ENCODE measurements at regions not wholly inside any gene's neighbourhood (a gene's known extent, or its start where the extent isn't known, plus 50 kb on each side); places are given as distances from the start of the nearest gene placed in this dataset.
A peak's percentile ranks its signal among the peaks of the same experiment; 100 is the strongest.

DNA sequence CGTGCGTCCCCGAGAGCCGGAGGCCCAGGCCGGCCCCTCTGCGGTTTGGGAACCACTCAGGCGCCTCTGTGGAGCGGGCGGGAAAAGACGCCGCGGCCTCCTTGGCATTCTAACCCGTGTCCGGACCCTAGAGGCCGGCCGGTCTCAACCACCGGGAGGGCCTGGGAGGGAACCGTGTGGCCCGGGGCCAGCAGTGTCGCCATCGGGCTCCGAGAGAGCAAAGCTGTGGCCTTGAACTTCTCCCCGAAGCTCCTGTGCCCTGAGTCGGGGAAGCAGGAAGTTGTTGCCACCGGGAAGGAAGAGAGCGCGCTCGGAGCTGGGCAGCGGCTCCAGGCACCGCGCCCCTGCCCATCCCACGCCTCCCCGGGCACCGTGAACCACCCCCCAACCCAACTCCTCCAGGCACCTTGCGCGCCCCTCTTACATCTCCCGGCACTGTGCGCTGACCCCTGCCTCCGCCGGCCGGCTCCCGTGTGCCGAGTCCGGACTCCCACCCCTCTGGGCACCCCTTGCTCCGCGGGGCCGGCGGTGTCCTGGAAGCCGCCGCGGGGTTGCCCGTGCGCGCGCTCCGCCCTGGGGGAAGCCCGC lies 80.0 kb upstream of the PPARA start:
- H3K27ac ChIP-seq: peak overlapping the region; percentile 99
- no peak for TF ChIP-seq CTCF (IDR thresholded peaks at IDR 0.05)
- no peaks in the 10 kb centered on the region for H3K36me3 ChIP-seq
- intact Hi-C loops (cut with DNase I): no loop called here
- peak; percentile 72 for DNase-seq
- H3K27me3 ChIP-seq: no peaks in the 10 kb centered on the region
- H3K4me1 ChIP-seq: peaks cover 27% of the 10 kb centered on the region
- no peaks in the 10 kb centered on the region for H3K9me3 ChIP-seq
- peak overlapping the region; percentile 85 to 97 for H3K9ac ChIP-seq (ENCODE audit: low read depth in 2 of 2, low read length in 2 of 2)
- peak overlapping the region; percentile 83 for H3K4me3 ChIP-seq

DNA sequence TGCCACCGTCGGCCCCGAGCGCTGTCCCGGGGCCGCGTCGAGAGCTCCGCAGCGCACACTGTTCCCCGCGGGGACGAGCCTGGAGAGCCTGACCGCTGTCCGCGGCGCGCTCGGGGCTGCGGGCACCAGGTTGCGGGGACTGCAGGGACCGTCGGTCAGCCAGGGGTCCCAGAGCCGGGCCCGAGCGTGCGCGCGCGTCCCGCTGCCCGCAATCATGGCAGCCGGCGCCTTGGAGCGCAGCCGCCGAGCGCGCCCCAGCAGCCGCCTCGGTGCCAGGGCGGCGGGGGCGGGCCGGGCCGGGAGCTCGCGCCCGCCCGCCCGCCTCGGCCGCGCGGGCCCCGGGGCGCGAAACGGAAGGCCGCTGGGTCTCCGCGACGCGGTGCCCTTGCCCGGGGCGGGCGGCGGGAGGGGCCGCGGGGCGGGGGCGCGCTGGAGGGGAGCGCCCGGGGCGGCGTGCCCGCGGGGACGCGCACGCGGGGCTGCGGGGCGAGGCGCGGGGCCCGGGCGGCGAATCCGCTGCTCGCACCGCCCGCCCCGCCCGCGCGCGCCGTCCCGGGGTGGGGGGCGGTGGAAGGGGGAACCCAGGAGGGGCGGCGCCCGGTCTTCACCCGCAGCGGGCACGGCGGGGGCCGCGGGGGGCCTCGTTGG lies 79.4 kb upstream of the PPARA start:
- DNase-seq: peak; percentile 68

GRCh38 chr22:46071451-46072109 lies 78.7 kb upstream of the PPARA start:
- H3K36me3 ChIP-seq: no peaks in the 10 kb centered on the region
- H3K27me3 ChIP-seq: no peaks in the 10 kb centered on the region
- intact Hi-C loops (cut with DNase I): no loop called here
- H3K4me3 ChIP-seq: peak overlapping the region; percentile 80
- peak overlapping the region; percentile 99 for H3K27ac ChIP-seq
- no peaks in the 10 kb centered on the region for H3K9me3 ChIP-seq
- H3K4me1 ChIP-seq: peaks cover 36% of the 10 kb centered on the region
- peak; percentile 94 for DNase-seq
- TF ChIP-seq CTCF (IDR thresholded peaks at IDR 0.05): no peak
- H3K9ac ChIP-seq (ENCODE audit: low read depth in 2 of 2, low read length in 2 of 2): peak overlapping the region; percentile 97 to 99

More for the DNA sequence above, 79.4 kb upstream of the PPARA start:
- H3K27me3 ChIP-seq: no peaks in the 10 kb centered on the region
- peak overlapping the region; percentile 99 for H3K27ac ChIP-seq
- intact Hi-C loops (cut with DNase I): no loop called here
- peak overlapping the region; percentile 83 for H3K4me3 ChIP-seq
- H3K36me3 ChIP-seq: no peaks in the 10 kb centered on the region
- H3K4me1 ChIP-seq: peaks cover 33% of the 10 kb centered on the region
- H3K9ac ChIP-seq (ENCODE audit: low read depth in 2 of 2, low read length in 2 of 2): peak overlapping the region; percentile 85 to 97
- no peak for TF ChIP-seq CTCF (IDR thresholded peaks at IDR 0.05)
- H3K9me3 ChIP-seq: no peaks in the 10 kb centered on the region

DNA sequence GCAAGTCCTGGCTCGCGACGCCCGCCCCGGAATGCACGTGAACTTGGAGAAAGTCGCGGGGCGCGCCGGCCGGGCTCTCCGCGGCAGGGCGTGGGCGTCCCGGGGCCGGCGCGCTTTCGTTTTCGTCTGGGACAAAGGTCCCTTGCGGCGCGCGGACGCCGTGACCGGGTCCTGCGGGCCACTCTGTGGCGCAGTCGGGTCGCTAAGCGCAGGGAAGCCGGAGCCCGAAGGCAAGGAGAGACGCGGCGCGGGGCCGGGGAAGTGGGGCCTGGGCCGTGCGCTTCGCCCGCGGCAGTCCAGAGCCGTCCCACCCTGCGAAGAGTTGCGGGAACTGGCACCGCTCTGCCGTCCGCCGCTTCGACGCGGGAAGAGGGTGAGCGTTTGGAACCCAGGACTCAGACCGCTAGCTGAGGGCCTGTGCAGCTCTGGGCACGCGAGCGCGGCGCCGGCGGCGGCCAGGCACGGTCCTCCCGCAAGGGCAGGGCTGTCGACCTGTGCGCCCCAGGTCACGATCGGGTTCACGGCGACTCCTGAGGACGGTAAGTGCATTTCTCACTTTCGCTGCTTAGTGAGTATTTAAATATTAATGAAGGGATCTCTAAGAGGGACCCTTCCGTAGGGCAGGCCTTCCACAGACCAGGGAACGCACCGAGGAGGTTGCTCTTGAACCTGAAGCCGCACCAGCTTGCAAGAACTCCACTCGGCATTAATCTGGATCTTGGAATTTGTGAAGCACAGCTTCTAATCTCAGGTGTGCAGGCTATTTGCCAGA lies 78.0 kb upstream of the PPARA start:
- TF ChIP-seq CTCF (IDR thresholded peaks at IDR 0.05): no peak
- intact Hi-C loops (cut with DNase I): no loop called here
- no peaks in the 10 kb centered on the region for H3K36me3 ChIP-seq
- H3K27ac ChIP-seq: peak overlapping the region; percentile 99
- DNase-seq: peak; percentile 73
- H3K27me3 ChIP-seq: no peaks in the 10 kb centered on the region
- H3K9ac ChIP-seq (ENCODE audit: low read depth in 2 of 2, low read length in 2 of 2): peak overlapping the region; percentile 97 to 99
- peaks cover 34% of the 10 kb centered on the region for H3K4me1 ChIP-seq
- H3K4me3 ChIP-seq: peak overlapping the region; percentile 80
- H3K9me3 ChIP-seq: no peaks in the 10 kb centered on the region

GRCh38 chr22:46072981-46073682 lies 77.2 kb upstream of the PPARA start:
- no peak for TF ChIP-seq CTCF (IDR thresholded peaks at IDR 0.05)
- peak overlapping the region; percentile 97 to 99 for H3K9ac ChIP-seq (ENCODE audit: low read depth in 2 of 2, low read length in 2 of 2)
- DNase-seq: no peak
- peak overlapping the region; percentile 80 for H3K4me3 ChIP-seq
- peaks cover 32% of the 10 kb centered on the region for H3K4me1 ChIP-seq
- H3K27ac ChIP-seq: peak overlapping the region; percentile 99
- H3K9me3 ChIP-seq: no peaks in the 10 kb centered on the region
- intact Hi-C loops (cut with DNase I): no loop called here
- no peaks in the 10 kb centered on the region for H3K36me3 ChIP-seq
- no peaks in the 10 kb centered on the region for H3K27me3 ChIP-seq

Measured in colonic mucosa (tissue), 4 donors.